Epithelial cell of esophagus (primary cell): ENCODE measurements at regions not wholly inside any gene's neighbourhood (a gene's known extent, or its start where the extent isn't known, plus 50 kb on each side); places are given as distances from the start of the nearest gene placed in this dataset.

Experiments used
- DNase-seq: peaks from one replicate; pipeline ENCODE4 v3.0.0; 2010; ENCODE audit warnings: low read depth
- H3K4me3 ChIP-seq: 2 replicates; pipeline ENCODE4 v1.5.1; 2011; ENCODE audit warnings: mild to moderate bottlenecking, low read length, control low read depth
- CTCF ChIP-seq: IDR thresholded peaks from 2 replicates; pipeline ENCODE4 v1.5.1; 2011; ENCODE audit warnings: low read depth, mild to moderate bottlenecking, low read length, control low read depth, inconsistent platforms; ENCODE audit not compliant: insufficient read depth; ENCODE audit errors: missing control alignments

DNA sequence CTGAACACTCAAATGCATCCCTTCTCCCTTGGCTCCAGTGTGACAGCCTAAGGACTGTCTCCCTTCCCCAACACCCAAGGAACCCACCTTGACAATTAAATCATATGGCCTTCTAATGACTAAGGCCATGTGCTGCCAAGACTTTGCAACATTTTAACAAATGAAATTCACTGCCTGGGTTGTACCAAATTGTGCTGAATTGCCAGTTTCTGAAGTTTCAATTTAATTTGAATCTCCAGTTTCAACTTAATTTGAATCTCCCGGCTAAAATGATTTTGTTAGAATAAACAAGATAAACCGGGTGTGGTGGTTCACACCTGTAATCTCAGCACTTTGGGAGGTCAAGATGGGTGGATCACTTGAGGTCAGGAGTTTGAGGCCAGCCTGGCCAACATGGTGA lies 72.4 kb upstream of the RAP2B start:
- H3K4me3 ChIP-seq = no peak overlapping the region
- no peak for DNase-seq
- no peak for TF ChIP-seq CTCF

DNA sequence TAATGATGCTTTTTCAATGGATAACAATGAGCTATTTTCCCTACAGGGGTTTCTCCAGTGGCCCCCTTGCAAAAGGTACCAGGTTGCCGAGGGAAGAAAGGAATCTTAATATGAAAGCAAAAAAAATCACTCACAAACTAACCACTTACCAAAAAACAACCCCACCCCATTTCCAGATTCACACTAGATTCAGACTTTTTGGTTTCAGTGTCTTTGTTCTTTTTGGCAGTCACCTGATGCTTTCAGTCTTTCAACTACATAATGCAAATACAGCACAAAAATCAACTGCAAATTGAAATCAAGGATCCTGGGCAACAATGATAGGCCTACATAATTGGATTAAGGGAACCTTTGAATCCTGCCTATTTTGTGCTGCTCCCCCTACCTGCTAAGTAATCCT lies 71.1 kb upstream of the RAP2B start:
- no peak overlapping the region for H3K4me3 ChIP-seq
- no peak for DNase-seq
- no peak for TF ChIP-seq CTCF

- no peak for DNase-seq
- no peak for TF ChIP-seq CTCF
- no peak overlapping the region for H3K4me3 ChIP-seq
Observed at GRCh38 chr3:153093629-153094028, 68.4 kb upstream of the RAP2B start.

DNA sequence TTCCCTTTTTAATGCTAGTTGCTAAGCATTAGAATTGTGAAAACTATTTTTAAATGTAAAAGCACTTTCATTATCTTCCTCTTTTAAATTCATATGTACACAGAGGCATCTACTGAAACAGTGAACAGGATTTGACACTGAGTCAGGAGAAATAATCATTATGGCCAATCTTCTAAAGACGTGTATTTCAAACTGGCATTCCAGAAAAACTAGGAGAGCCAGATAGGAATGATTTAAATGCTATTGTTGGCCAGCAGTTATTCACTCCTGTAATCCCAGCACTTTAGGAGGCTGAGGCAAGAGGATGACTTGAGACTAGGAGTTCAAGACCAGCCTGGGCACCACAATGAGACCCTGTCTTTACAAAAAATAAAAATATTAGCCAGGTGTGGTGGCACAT lies 67.6 kb upstream of the RAP2B start:
- no peak overlapping the region for H3K4me3 ChIP-seq
- no peak for TF ChIP-seq CTCF
- DNase-seq = no peak

- no peak overlapping the region for H3K4me3 ChIP-seq
- no peak for TF ChIP-seq CTCF
- no peak for DNase-seq
Observed at GRCh38 chr3:153095441-153095840, 66.6 kb upstream of the RAP2B start.

- no peak overlapping the region for H3K4me3 ChIP-seq
- DNase-seq = peak; percentile 32
- TF ChIP-seq CTCF = no peak
Observed at GRCh38 chr3:153096731-153097131, 65.3 kb upstream of the RAP2B start.

DNA sequence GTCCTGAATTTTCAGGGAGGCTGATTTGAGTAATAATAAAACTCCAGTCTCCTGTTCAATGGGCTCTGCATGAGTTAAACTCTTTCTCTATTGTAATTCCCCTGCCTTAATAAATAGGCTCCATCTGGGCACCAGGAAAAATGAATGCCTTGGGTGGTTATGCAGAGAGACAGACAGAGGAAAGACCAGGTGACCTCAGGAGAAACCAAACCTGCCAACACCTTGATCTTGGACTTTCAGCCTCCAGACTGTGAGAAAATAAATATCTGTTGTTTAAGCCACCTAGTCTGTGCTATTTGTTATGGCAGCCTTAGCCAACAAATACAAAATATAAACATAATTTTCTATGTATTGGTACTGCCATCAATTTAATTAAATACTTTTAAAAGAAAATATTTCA lies 64.8 kb upstream of the RAP2B start:
- no peak for TF ChIP-seq CTCF
- no peak for DNase-seq
- H3K4me3 ChIP-seq = no peak overlapping the region
